HFF-Myc (cell line): ENCODE measurements at regions not wholly inside any gene's neighbourhood (a gene's known extent, or its start where the extent isn't known, plus 50 kb on each side); places are given as distances from the start of the nearest gene placed in this dataset.

Experiments used
- DNase-seq: peaks from one replicate; pipeline ENCODE4 v3.0.0-alpha.2; 2011; ENCODE audit warnings: low read depth; ENCODE audit errors: extremely low read depth
- H3K4me3 ChIP-seq: replicated peaks from 2 replicates; pipeline ENCODE4 v1.5.1; 2011; ENCODE audit warnings: low read depth, mild to moderate bottlenecking, control low read depth, low read length
- TF ChIP-seq, protein P1 (sequence below): IDR thresholded peaks from 2 replicates; pipeline ENCODE4 v1.5.1; 2012; ENCODE audit warnings: mild to moderate bottlenecking, low read depth, low read length, control low read depth; ENCODE audit errors: missing control alignments

DNA sequence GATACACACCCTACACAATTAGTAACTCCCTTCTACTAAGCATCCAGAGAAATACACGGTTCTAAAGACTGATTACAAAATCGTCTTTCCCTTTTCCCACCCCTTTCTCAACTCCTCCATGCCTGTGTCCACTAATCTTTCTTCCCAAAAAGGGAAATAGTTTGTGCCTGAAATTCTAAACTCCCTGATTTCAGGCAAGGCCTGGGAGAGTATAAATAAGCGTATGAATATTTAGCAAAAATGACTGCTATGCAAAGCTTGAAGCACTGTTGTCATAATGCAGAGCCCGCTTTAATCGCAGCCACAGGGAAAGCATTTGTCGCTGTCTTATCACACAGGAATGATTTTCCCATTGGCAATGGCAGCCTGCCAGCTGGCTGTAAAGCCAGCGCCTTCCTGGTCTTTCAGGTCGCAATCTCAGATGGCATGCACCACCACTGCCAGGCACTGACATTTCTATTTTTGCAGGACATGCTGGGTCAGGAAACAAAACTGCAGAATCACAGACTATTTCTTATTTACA is 142.9 kb upstream of the PCGF5 start:
- no peak for DNase-seq
- H3K4me3 ChIP-seq, result no peak overlapping the region
- TF ChIP-seq, protein P1, sequence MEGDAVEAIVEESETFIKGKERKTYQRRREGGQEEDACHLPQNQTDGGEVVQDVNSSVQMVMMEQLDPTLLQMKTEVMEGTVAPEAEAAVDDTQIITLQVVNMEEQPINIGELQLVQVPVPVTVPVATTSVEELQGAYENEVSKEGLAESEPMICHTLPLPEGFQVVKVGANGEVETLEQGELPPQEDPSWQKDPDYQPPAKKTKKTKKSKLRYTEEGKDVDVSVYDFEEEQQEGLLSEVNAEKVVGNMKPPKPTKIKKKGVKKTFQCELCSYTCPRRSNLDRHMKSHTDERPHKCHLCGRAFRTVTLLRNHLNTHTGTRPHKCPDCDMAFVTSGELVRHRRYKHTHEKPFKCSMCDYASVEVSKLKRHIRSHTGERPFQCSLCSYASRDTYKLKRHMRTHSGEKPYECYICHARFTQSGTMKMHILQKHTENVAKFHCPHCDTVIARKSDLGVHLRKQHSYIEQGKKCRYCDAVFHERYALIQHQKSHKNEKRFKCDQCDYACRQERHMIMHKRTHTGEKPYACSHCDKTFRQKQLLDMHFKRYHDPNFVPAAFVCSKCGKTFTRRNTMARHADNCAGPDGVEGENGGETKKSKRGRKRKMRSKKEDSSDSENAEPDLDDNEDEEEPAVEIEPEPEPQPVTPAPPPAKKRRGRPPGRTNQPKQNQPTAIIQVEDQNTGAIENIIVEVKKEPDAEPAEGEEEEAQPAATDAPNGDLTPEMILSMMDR, result no peak

DNA sequence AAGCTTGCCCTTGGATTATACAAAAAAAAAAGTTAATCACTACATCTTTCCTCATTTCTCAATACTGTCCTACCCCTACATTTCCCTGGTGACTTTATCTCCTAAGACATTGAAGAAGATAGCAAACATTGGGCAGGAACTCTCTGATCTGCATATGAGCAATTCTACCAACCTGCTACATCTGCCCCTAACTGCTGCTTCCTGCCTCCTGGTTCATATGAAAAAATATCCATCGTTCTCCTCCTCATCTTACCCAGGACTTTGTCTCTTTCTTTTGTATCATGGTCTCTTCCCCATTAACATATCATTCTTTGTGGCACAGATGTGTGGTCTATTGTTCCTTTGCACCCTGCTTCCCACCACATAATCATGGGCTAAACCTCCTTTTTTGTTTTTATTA is 139.7 kb upstream of the PCGF5 start:
- H3K4me3 ChIP-seq, result no peak overlapping the region
- no peak for DNase-seq

DNA sequence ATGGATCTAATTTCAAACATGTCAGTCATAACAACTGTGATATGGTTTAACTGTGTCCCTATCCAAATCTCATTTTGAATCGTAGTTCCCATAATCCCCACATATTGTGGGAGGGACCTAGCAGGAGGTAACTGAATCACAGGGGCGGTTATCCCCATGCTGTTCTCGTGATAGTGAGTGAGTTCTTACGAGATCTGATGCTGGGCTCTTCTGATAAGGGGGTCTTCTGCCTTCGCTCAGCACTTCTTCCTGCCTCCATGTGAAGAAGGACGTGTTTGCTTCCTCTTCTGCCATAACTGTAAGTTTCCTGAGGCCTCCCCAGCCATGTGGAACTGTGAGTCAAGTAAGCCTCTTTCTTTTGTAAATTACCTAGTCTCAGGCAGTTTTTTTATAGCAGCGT is 138.0 kb upstream of the PCGF5 start:
- no peak for DNase-seq
- no peak overlapping the region for H3K4me3 ChIP-seq
- TF ChIP-seq, protein P1, result no peak

More for the DNA sequence above, 139.7 kb upstream of the PCGF5 start:
- TF ChIP-seq, protein P1, result no peak

DNA sequence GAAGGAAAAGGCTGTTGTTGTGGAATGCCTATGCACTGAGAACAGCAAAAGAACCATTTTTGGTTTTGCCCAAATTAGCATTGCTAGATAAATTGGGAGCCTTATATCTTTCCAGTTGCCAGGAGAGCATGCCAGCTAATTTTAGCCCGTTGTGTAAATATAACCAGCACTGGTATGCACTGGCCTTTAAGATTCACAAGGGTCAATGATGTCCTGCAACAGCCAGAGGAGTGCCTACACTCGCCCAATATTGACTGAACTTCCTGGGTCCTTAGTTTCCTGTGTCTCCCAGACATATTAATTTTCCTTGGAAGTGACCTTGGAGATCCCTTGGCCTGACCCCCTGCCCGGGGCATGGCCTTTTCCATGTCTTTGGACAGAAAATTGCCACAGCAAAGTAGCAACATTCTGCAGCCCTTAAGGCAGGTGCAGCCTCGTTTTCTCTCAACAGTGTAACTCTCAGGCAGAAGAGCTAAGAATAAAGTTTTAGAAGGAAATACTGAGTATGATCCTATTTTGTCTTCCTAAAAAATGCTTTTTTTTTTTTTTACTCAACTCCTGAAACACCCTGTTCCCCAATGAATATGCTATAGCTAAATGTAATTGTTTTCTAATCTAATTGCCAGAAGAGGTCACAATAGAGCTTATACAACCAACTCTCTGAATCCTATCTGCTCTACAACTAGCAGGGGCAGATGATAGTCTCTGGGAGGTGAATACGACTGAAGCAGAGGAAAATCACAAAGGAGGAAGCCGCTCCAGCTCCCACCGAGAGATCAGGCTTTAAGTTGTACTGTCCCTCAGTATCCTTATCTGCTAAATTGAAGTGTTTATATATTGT is 131.9 kb upstream of the PCGF5 start:
- no peak for DNase-seq
- TF ChIP-seq, protein P1, result no peak
- H3K4me3 ChIP-seq, result no peak overlapping the region

DNA sequence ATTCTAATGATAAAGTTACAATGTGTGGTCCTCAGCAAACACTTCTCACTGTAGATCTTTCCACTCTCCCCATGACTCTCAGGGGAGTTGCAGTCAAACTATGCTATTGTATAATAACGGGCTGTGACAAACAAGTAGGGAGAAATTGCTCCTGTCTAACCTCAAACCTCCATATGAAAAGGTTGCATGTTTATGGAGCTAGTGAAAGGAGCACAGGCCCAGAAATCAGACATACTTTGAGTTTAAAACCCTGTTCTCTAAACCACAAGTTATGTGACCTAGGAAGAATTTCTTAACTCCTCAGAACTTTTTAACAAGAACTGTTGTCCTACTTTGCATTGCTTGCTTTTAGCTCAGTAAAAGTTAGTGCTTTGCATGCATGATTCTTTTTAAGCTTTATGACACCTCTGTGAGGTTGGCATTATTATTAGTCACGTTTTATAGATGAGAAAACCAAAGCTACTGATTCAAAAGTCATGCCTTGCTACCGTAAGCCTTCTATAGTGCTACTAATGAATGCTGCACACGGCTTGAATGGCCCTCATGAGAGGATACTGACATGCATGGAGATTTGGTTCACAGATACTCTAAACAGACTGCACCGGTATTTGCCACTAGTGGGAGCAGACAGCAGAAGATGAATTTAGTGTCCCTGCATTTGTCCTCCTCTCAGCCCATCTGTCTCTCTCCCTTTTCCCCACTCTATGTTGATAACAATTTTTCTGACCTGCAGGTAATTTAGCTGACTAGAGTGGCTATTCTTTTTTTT is 129.5 kb upstream of the PCGF5 start:
- H3K4me3 ChIP-seq, result no peak overlapping the region
- no peak for DNase-seq
- TF ChIP-seq, protein P1, result peak; percentile 11

DNA sequence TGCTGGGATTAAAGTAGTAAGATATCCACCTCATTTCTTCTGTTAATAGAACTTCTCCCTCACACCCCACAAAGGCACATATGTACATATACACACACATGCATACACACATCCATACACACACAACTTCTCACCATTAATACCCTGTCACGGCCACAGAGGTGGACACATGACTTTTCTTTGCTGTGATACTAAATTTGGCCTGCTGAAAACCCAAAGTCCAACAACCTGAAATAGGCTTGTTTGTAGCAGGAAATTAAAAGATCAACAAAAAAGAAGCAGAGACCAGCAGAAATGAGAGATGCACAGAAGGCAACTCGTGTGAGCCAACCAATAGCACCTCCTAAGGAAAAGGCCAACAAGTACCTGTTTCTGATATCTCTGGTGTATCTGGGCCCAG is 128.7 kb upstream of the PCGF5 start:
- DNase-seq, result no peak
- TF ChIP-seq, protein P1, result no peak
- H3K4me3 ChIP-seq, result no peak overlapping the region
